ENCODE measurements at regions not wholly inside any gene's neighbourhood (a gene's known extent, or its start where the extent isn't known, plus 50 kb on each side); places are given as distances from the start of the nearest gene placed in this dataset.

- no peak for TF ChIP-seq FOXP1 (CRISPR knock-in tag; IDR thresholded peaks at IDR 0.05; ENCODE audit: borderline replicate concordance)
- TF ChIP-seq, protein P1, sequence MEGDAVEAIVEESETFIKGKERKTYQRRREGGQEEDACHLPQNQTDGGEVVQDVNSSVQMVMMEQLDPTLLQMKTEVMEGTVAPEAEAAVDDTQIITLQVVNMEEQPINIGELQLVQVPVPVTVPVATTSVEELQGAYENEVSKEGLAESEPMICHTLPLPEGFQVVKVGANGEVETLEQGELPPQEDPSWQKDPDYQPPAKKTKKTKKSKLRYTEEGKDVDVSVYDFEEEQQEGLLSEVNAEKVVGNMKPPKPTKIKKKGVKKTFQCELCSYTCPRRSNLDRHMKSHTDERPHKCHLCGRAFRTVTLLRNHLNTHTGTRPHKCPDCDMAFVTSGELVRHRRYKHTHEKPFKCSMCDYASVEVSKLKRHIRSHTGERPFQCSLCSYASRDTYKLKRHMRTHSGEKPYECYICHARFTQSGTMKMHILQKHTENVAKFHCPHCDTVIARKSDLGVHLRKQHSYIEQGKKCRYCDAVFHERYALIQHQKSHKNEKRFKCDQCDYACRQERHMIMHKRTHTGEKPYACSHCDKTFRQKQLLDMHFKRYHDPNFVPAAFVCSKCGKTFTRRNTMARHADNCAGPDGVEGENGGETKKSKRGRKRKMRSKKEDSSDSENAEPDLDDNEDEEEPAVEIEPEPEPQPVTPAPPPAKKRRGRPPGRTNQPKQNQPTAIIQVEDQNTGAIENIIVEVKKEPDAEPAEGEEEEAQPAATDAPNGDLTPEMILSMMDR (IDR thresholded peaks at IDR 0.05) = no peak
- TF ChIP-seq MAX (CRISPR knock-in tag; IDR thresholded peaks at IDR 0.05) = no peak
- TF ChIP-seq USF1 (CRISPR knock-in tag; IDR thresholded peaks at IDR 0.05) = no peak
- TF ChIP-seq ZNF121 (CRISPR knock-in tag; IDR thresholded peaks at IDR 0.05) = no peak
- TF ChIP-seq ESRRA (CRISPR knock-in tag; IDR thresholded peaks at IDR 0.05; ENCODE audit: borderline replicate concordance) = no peak
Measured at GRCh38 chr2:37571587-37572136, 99.8 kb downstream of the CDC42EP3 start.

Data from WTC11 (cell line).